Right lobe of liver (tissue), 6 donors: ENCODE measurements at regions not wholly inside any gene's neighbourhood (a gene's known extent, or its start where the extent isn't known, plus 50 kb on each side); places are given as distances from the start of the nearest gene placed in this dataset.

ENCODE experiments used
- ATAC-seq, 4 donors: fragments of 200-7000 bp; cut with Tn5 transposase; one replicate each; pipeline ENCODE4 v1.9.1; 2020; ENCODE audit warnings: mild to moderate bottlenecking in 4 of 4, moderate library complexity in 4 of 4
- DNase-seq, 3 donors: peaks; one replicate each; pipeline ENCODE4 v3.0.0-alpha.2; 2020
- H3K27ac ChIP-seq, 3 donors: fragments of 200-600 bp; one replicate each; pipeline ENCODE4 v1.8.0; 2022
- H3K27me3 ChIP-seq, 2 donors: fragments of 200-600 bp; one replicate each; pipeline ENCODE4 v1.8.0; 2022
- H3K36me3 ChIP-seq, 4 donors: fragments of 200-600 bp; sonication (generic) in 1 of 4; one replicate each; pipeline versions ENCODE4 v1.5.1 to v1.8.0; 2017 to 2022; ENCODE audit warnings: control low read depth in 1 of 4
- H3K4me1 ChIP-seq, 4 donors: fragments of 200-600 bp; sonication (generic) in 1 of 4; one replicate each; pipeline versions ENCODE4 v1.5.1 to v1.8.0; 2017 to 2022; ENCODE audit warnings: control low read depth in 1 of 4
- H3K4me3 ChIP-seq, 3 donors: fragments of 200-600 bp; one replicate each; pipeline ENCODE4 v1.8.0; 2022
- H3K9me3 ChIP-seq, 4 donors: fragments of 200-600 bp; sonication (generic) in 1 of 4; one replicate each; pipeline versions ENCODE4 v1.5.1 to v1.8.0; 2017 to 2022; ENCODE audit warnings: control low read depth in 1 of 4
- CTCF ChIP-seq, 4 donors: fragments of 200-600 bp in 3 of 4; fragments of 450-650 bp in 1 of 4; IDR thresholded peaks; one replicate each; pipeline versions ENCODE4 v1.5.1 to v1.8.0; 2016 to 2022; ENCODE audit warnings: antibody characterized with exemption in 4 of 4, mild to moderate bottlenecking in 2 of 4
- POLR2A ChIP-seq: fragments of 450-650 bp; IDR thresholded peaks from one replicate; pipeline ENCODE4 v1.6.1; 2017; ENCODE audit warnings: antibody characterized with exemption, mild to moderate bottlenecking
- WGBS: methylation state at CpG from one replicate; pipeline ENCODE4 v1.1.6; 2018; ENCODE audit warnings: low coverage, low lambda C conversion rate; ENCODE audit not compliant: insufficient coverage; ENCODE audit errors: missing lambda C conversion rate; 5-methylcytosine and 5-hydroxymethylcytosine counted together
- intact Hi-C, 2 donors: fragments of 100-400 bp; cut with DNase I; formaldehyde crosslinking; loops; one replicate each; pipeline versions ENCODE4 v1.11.2 to v1.14.1; 2022
- donor health status: DM: no; HTN: yes; CAD: no.
- donor health status: DM: no; HTN: no; CAD: no.
- donor health status: DM: no; HTN: no; CAD: no.
- donor health status: DM: no; HTN: yes; CAD: no.
- donor health status: DM: no; HTN: yes; CAD: no.

GRCh38 chr4:188695261-188695660 lies 556.0 kb downstream of the TRIML1 start:
- H3K4me1 ChIP-seq: no peaks in the 10 kb centered on the region
- no peak overlapping the region for H3K27ac ChIP-seq
- intact Hi-C loops: no loop called here
- H3K36me3 ChIP-seq: no peaks in the 10 kb centered on the region
- H3K9me3 ChIP-seq: no peaks in the 10 kb centered on the region
- DNase-seq: no peak
- H3K27me3 ChIP-seq: no peaks in the 10 kb centered on the region
- WGBS: 38% methylated on average over 5 of the region's 5 CpGs
- TF ChIP-seq CTCF (IDR thresholded peaks at IDR 0.05) (no peak), POLR2A (no peak)
- no peak overlapping the region for H3K4me3 ChIP-seq
- no peak for ATAC-seq

GRCh38 chr4:188697243-188697642 lies 558.0 kb downstream of the TRIML1 start:
- intact Hi-C loops: no loop called here
- 29% methylated on average over 1 of the region's 1 CpG for WGBS
- DNase-seq: no peak
- Histone ChIP-seq H3K27ac (no peak overlapping the region), H3K9me3 (no peaks in the 10 kb centered on the region), H3K36me3 (no peaks in the 10 kb centered on the region), H3K27me3 (no peaks in the 10 kb centered on the region), H3K4me1 (no peaks in the 10 kb centered on the region), H3K4me3 (no peak overlapping the region)
- no peak for ATAC-seq
- TF ChIP-seq POLR2A: no peak
- no peak for TF ChIP-seq CTCF (IDR thresholded peaks at IDR 0.05)

- no peak for TF ChIP-seq POLR2A
- TF ChIP-seq CTCF (IDR thresholded peaks at IDR 0.05): no peak
- no peaks in the 10 kb centered on the region for H3K9me3 ChIP-seq
- DNase-seq (no peak), ATAC-seq (no peak)
- no peak overlapping the region for H3K27ac ChIP-seq
- H3K36me3 ChIP-seq: no peaks in the 10 kb centered on the region
- intact Hi-C loops: no loop called here
- no peaks in the 10 kb centered on the region for H3K27me3 ChIP-seq
- no peak overlapping the region for H3K4me3 ChIP-seq
- no peaks in the 10 kb centered on the region for H3K4me1 ChIP-seq
- WGBS: 63% methylated on average over 4 of the region's 4 CpGs
Observed at GRCh38 chr4:188701952-188702351, 562.7 kb downstream of the TRIML1 start.

GRCh38 chr4:188704288-188704687 lies 565.0 kb downstream of the TRIML1 start:
- Histone ChIP-seq H3K9me3 (no peaks in the 10 kb centered on the region), H3K27me3 (no peaks in the 10 kb centered on the region), H3K4me1 (no peaks in the 10 kb centered on the region), H3K4me3 (no peak overlapping the region), H3K27ac (no peak overlapping the region), H3K36me3 (no peaks in the 10 kb centered on the region)
- TF ChIP-seq POLR2A (no peak), CTCF (IDR thresholded peaks at IDR 0.05) (no peak)
- DNase-seq (no peak), ATAC-seq (no peak)
- intact Hi-C loops: no loop called here
- WGBS: 36% methylated on average over 5 of the region's 5 CpGs

- Histone ChIP-seq H3K9me3 (no peaks in the 10 kb centered on the region), H3K4me3 (no peak overlapping the region), H3K36me3 (no peaks in the 10 kb centered on the region), H3K4me1 (no peaks in the 10 kb centered on the region), H3K27me3 (no peaks in the 10 kb centered on the region), H3K27ac (no peak overlapping the region)
- intact Hi-C loops: no loop called here
- ATAC-seq: no peak
- 57% methylated on average over 4 of the region's 4 CpGs for WGBS
- DNase-seq: no peak
- TF ChIP-seq POLR2A: no peak
- TF ChIP-seq CTCF (IDR thresholded peaks at IDR 0.05): no peak
Observed at GRCh38 chr4:188707036-188707435, 567.8 kb downstream of the TRIML1 start.
